ENCODE measurements at regions not wholly inside any gene's neighbourhood (a gene's known extent, or its start where the extent isn't known, plus 50 kb on each side); places are given as distances from the start of the nearest gene placed in this dataset.

GRCh38 chr15:87245592-87245991 lies 1010.9 kb downstream of the NTRK3 start:
- ATAC-seq = no peak
- intact Hi-C loops (cut with DNase I) = no loop called here
- no peak for DNase-seq

DNA sequence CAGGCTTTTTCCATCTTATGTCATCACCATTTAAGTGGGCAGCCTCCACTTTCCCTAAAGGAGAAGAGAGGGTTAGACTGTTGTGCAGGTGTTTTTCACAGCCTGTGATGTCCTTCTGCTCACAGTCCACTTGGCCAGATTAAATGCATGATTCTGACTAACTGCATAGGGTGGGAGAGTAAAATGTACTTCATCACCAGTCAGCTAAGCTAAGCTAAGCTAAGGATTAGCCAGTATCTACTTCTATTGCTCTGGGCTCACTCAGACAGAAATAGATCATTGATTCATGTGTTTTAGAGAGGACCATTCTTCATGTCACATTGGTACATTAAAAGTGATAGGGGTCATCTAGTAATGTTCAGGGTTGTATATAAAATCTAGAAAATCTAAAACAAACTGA lies 1013.1 kb downstream of the NTRK3 start:
- ATAC-seq = no peak
- intact Hi-C loops (cut with DNase I) = no loop called here

DNA sequence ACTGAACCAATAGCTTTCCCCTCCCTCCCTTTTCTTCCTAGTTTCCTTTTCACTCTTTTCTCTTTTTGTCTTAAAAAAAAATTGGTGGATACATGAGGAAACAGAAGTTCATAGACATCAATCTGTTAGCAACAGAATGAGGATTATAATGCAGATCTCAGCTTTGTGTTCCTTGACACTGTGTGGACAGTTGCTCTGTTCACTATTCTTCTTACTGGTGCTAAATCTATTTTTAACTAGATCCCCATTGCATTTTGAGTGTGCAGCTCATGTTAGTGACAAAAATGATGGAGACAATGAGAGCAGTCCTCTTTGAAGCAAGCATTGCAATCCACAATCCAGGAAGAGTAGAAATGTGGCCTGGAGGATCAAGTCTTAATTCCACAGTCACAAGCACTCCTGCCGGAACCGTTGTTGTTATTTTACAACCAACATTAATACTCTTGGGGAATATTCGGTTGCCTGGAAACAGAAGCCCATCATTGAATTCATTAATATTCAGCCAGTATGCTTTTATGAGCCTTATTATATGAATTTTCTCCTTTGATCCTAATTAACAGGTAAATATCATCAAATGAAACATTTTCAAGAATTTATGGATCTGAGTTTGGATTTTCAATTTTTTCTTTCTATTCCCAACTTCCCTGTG lies 1016.8 kb downstream of the NTRK3 start:
- no peak for DNase-seq
- intact Hi-C loops (cut with DNase I) = no loop called here
- no peak for ATAC-seq

More for the DNA sequence above, 1013.1 kb downstream of the NTRK3 start:
- no peak for DNase-seq

DNA sequence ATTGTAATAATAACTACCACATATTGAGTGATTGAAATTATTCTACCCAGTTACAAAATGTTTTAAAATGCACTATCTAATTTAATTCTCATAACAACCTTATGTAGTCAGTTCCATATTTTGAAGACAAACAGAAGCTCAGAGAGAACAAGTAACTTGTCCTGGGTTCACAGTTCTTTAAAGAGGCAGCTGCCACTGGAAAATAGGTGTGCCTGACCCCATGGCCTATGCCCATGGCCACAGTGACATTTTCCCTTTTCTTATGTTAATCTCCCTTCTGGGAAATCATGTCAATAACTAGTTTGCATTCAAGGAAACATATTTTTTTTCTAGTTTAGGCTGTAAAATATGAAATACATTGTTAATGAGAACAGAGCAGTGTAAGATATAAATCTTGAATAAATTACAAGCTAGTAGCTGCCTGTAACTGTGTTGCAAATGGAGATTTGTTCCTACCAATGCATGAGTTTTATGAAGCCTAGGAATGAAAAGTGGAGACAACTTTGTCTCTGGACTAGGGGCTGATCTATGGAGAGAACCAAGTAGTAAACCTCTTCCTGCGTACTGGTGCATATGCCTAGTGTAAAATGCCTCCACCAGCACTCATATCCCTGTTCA lies 1018.0 kb downstream of the NTRK3 start:
- intact Hi-C loops (cut with DNase I) = no loop called here
- ATAC-seq = no peak
- no peak for DNase-seq

DNA sequence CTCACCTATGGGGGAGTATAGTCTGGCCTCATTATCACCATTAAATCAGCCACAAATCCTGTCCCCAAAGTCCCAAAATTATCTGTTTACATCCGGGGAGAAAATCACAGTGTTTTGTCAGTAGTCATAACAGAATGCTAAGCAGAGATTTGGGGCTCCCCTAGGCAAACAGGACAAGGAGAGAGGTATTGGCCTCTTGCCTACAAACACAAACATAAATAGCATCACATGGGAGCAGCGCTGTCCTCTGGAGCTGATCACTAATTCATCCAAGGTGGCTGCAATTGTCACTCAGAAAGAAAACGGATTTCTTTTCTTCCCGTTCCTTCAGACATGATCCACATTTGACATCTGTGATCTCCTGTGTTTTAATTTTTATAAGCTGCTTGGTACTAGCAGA lies 1028.1 kb downstream of the NTRK3 start:
- intact Hi-C loops (cut with DNase I) = no loop called here
- no peak for DNase-seq
- ATAC-seq = no peak

DNA sequence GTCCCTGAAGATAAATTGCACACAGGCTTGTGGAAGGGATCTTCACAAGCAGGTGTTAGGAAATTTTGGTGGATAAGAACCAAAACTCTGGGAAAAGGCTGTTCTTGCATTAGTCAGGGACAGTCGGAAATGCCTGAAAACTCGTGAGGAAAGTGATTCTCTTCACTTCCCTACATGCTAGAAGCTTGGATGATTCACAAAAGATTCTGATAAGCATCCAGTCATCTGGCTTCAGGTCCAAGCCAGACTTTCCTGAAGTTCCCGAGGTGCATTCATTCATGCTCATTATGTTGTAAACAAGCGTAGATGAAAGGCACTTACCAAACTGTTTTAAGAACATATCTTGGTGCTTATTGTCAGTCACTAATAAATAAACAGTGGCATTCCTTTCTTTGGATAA lies 1028.7 kb downstream of the NTRK3 start:
- DNase-seq (no peak), ATAC-seq (no peak)
- intact Hi-C loops (cut with DNase I) = no loop called here

DNA sequence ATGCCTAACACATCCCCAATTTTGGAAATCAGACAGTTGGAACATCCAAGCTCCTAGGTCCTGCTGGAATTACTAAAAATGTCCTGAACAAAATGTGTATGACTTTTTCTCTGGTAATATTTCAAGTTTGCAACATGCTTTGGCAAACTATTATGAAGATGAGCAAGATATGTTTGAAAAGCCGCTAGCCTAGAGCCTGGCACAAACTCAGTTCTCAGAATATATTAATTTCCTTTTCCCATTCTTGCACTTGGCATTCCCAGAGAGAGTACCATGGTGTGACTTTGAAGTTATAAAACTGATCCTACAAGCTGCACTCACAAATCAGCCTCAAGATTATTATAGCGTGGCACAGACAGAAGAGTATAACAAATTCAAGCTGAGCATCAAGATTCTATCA lies 1031.1 kb downstream of the NTRK3 start:
- intact Hi-C loops (cut with DNase I) = no loop called here
- ATAC-seq (no peak), DNase-seq (no peak)

- DNase-seq = no peak
- intact Hi-C loops (cut with DNase I) = no loop called here
- ATAC-seq = no peak
Observed at GRCh38 chr15:87224404-87224803, 1032.1 kb downstream of the NTRK3 start.

- DNase-seq (no peak), ATAC-seq (no peak)
- intact Hi-C loops (cut with DNase I) = no loop called here
Observed at GRCh38 chr15:87219650-87220615, 1036.6 kb downstream of the NTRK3 start.

- intact Hi-C loops (cut with DNase I) = no loop called here
Observed at GRCh38 chr15:87215100-87215499, 1041.4 kb downstream of the NTRK3 start.

DNA sequence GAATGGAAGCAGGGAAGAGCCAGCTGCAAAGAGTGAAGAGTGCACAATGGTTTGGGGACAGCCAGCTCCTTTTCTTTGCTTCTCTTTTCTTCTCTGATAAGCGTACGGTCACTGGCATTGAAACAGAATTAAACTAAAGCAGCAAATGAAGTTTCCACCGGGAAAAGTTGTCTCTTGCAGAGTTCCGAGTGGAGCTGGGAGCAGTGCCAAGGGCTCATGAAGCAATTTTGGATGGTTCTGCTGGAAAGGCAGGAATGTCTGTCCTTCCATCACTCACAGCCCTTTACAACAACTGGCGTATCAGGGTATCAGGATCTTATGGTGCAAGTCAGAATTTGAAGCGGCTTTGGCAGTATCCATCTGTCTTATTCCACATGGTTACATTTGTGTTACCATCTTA lies 1042.9 kb downstream of the NTRK3 start:
- DNase-seq = peak; percentile 22
- peak; percentile 17 to 19 for ATAC-seq
- intact Hi-C loops (cut with DNase I) = no loop called here

More at GRCh38 chr15:87215100-87215499, 1041.4 kb downstream of the NTRK3 start:
- ATAC-seq = no peak
- DNase-seq = no peak

DNA sequence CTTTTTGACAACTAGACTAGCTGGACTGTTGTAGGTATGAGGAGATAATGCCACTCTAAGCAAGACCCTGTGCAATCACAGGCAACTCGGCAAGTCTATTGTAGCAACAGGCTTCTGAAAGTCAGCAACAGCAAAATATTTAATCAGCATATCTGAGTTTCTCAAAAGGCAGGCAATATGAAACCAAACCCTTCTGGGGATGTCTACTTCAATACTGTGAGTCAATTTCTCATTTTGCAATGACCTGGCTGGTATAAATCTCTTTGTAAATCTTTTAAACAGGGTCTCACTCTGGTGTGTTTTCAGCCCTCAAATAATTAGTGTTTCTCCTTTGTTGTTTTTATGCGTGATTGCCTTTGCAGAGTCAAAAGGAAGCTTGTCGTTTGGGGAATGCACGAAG lies 1044.5 kb downstream of the NTRK3 start:
- ATAC-seq (no peak), DNase-seq (no peak)
- intact Hi-C loops (cut with DNase I) = no loop called here

DNA sequence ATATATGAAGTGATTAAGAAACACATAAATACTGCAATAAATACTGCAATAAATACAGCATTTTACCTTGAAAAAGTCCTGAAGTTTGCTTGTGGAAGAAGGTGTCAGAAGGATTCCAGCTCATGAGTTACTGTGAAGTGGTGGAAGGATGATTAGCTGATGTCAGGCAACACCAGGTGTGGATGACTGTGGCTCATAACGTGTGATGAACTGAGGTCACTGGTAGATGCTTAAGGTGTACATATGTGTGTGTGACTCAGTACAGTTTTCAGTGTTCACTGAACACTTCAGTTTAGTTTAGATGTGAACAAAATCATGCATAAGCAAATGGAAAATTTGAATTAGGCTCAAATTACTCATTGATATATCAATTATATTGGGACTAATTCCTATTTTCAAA lies 1045.0 kb downstream of the NTRK3 start:
- intact Hi-C loops (cut with DNase I) = no loop called here
- DNase-seq = no peak
- ATAC-seq = no peak

- DNase-seq (no peak), ATAC-seq (no peak)
- intact Hi-C loops (cut with DNase I) = no loop called here
Observed at GRCh38 chr15:87209891-87210689, 1046.4 kb downstream of the NTRK3 start.

DNA sequence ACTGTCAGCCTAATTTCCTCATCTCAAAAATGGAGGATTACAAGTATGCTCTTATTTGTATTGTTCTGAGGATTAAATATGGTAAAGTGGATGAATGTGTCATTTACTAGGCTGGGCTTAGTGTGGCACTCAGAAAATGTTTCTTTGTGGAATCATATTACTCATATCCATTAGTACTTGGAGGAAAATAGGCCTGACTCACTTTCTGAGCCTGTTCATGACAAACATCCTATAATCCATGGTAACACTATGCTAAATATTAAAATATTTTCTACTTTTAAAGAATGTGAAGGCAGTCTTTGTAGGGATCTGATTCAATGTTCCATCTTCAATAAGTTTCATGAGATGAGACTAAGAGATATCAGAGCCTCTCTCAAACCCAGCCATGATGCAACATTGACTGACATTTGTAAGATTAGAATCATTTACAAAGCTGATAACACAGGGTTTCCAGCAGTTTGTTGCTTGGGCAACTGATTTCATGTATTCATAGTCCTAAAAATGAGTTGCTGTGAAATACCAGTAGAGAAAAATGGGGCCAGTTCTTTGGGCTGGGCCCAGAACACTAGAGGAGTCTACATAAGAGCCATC lies 1048.5 kb downstream of the NTRK3 start:
- no peak for DNase-seq
- intact Hi-C loops (cut with DNase I) = no loop called here

DNA sequence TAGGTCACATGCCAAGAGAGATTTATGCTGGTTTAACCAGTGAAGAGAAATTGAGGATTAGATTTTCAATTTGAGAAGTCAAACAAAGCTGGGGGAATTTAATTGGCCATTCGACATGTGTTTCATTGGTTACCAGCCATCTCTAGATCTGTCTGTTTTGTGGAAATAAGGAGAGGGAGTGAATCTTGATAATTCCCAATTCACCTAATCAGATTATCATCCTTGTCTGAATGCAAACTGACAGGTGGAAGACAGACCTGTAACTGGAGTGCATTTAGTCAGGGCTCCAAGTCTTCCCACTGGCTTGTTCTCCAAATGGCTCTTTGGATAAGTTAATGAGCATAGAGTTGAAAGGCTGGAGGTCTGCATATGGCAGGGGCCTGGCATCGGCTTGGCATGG lies 1049.3 kb downstream of the NTRK3 start:
- DNase-seq (no peak), ATAC-seq (no peak)
- intact Hi-C loops (cut with DNase I) = no loop called here

More for the DNA sequence above, 1048.5 kb downstream of the NTRK3 start:
- ATAC-seq = peak in 1 of 2 donors; percentile 53

DNA sequence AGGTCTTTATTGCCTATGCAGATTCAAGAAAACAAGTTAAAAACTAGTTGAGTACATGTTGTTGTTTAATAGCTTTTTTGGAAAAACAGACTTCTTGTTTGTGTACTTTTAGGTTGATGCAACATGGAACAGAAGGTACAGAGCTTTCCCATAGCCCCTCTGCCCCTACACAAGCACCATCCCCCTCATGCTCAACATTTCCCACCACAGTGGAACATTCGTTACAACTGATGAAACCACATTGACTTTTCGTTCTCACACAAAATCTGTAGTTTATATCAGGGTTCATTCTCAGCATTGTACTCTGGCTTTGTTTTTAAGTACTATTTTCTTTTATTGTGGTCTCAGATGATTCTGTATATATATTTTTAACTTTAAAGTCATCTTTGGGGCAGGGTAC lies 1054.6 kb downstream of the NTRK3 start:
- intact Hi-C loops (cut with DNase I) = no loop called here
- ATAC-seq (no peak), DNase-seq (no peak)

- intact Hi-C loops (cut with DNase I) = no loop called here
- no peak for ATAC-seq
- DNase-seq = no peak
Observed at GRCh38 chr15:87200149-87200548, 1056.4 kb downstream of the NTRK3 start.

- intact Hi-C loops (cut with DNase I) = no loop called here
- no peak for DNase-seq
- ATAC-seq = no peak
Observed at GRCh38 chr15:87197981-87198380, 1058.6 kb downstream of the NTRK3 start.

Measured in left cardiac atrium (tissue), 4 donors.